ENCODE measurements at regions not wholly inside any gene's neighbourhood (a gene's known extent, or its start where the extent isn't known, plus 50 kb on each side); places are given as distances from the start of the nearest gene placed in this dataset.

GRCh38 chr5:96322865-96323264 lies 110.2 kb downstream of the PCSK1 start:
- TF ChIP-seq POLR2A (IDR thresholded peaks at IDR 0.05) (no peak), CTCF (IDR thresholded peaks at IDR 0.05) (no peak), EP300 (IDR thresholded peaks at IDR 0.05; ENCODE audit: low read depth) (no peak)
